Cardiac fibroblast (primary cell): ENCODE measurements at regions not wholly inside any gene's neighbourhood (a gene's known extent, or its start where the extent isn't known, plus 50 kb on each side); places are given as distances from the start of the nearest gene placed in this dataset.

Experiments used
- DNase-seq, 2 donors: peaks; one replicate each; pipeline versions ENCODE4 v3.0.0 to v3.0.0-alpha.2; 2010; ENCODE audit warnings: low read depth in 2 of 2
- H3K4me3 ChIP-seq, 2 donors: replicated peaks in 1 of 2; 1 replicate in 1 of 2; 2 replicates in 1 of 2; pipeline ENCODE4 v1.5.1; 2011; ENCODE audit warnings: low read depth in 2 of 2, low read length in 2 of 2, mild to moderate bottlenecking in 2 of 2, moderate library complexity in 1 of 2
- CTCF ChIP-seq: IDR thresholded peaks from one replicate; pipeline ENCODE4 v1.5.1; 2011; ENCODE audit warnings: low read depth, mild to moderate bottlenecking, low read length, inconsistent platforms

GRCh38 chr21:38696579-38696978, 109.2 kb upstream of the ETS2 start:
- no peak for DNase-seq

GRCh38 chr21:38699048-38699447, 106.7 kb upstream of the ETS2 start:
- no peak for DNase-seq
- peak; percentile 40 for TF ChIP-seq CTCF

More at GRCh38 chr21:38696579-38696978, 109.2 kb upstream of the ETS2 start:
- TF ChIP-seq CTCF, result no peak
- no peak overlapping the region for H3K4me3 ChIP-seq

GRCh38 chr21:38702196-38702595, 103.5 kb upstream of the ETS2 start:
- no peak overlapping the region for H3K4me3 ChIP-seq
- no peak for DNase-seq
- no peak for TF ChIP-seq CTCF

More at GRCh38 chr21:38699048-38699447, 106.7 kb upstream of the ETS2 start:
- H3K4me3 ChIP-seq, result no peak overlapping the region

- DNase-seq, result no peak
- no peak for TF ChIP-seq CTCF
- no peak overlapping the region for H3K4me3 ChIP-seq
Measured at GRCh38 chr21:38709876-38710275, 95.9 kb upstream of the ETS2 start.

GRCh38 chr21:38712071-38712470, 93.7 kb upstream of the ETS2 start:
- peak; percentile 63 for TF ChIP-seq CTCF
- H3K4me3 ChIP-seq, result no peak overlapping the region
- DNase-seq, result peak; percentile 62 to 63

- DNase-seq, result no peak
- TF ChIP-seq CTCF, result no peak
- H3K4me3 ChIP-seq, result no peak overlapping the region
Measured at GRCh38 chr21:38712664-38713063, 93.1 kb upstream of the ETS2 start.
